Uterus (tissue), 3 donors: ENCODE measurements at regions not wholly inside any gene's neighbourhood (a gene's known extent, or its start where the extent isn't known, plus 50 kb on each side); places are given as distances from the start of the nearest gene placed in this dataset.

ENCODE experiments used
- DNase-seq, 2 donors: peaks; one replicate each; pipeline ENCODE4 v3.0.0-alpha.2; 2019 to 2020
- H3K27ac ChIP-seq, 2 donors: fragments of 200-600 bp; sonication (generic); 1 replicate in 1 of 2; 2 replicates in 1 of 2; pipeline ENCODE4 v1.5.1; 2016 to 2018
- H3K27me3 ChIP-seq, 2 donors: fragments of 200-600 bp; sonication (generic); one replicate each; pipeline ENCODE4 v1.5.1; 2018 to 2019; ENCODE audit warnings: control low read depth in 1 of 2
- H3K36me3 ChIP-seq, 2 donors: fragments of 200-600 bp; sonication (generic); one replicate each; pipeline ENCODE4 v1.5.1; 2019; ENCODE audit warnings: control low read depth in 1 of 2
- H3K4me1 ChIP-seq, 2 donors: fragments of 200-600 bp; sonication (generic); one replicate each; pipeline ENCODE4 v1.5.1; 2018 to 2019; ENCODE audit warnings: control low read depth in 1 of 2
- H3K4me3 ChIP-seq, 2 donors: fragments of 200-600 bp; sonication (generic); 1 replicate in 1 of 2; 2 replicates in 1 of 2; pipeline ENCODE4 v1.5.1; 2018 to 2019; ENCODE audit warnings: mild to moderate bottlenecking in 1 of 2
- H3K9me3 ChIP-seq, 2 donors: fragments of 200-600 bp; sonication (generic); one replicate each; pipeline ENCODE4 v1.5.1; 2019; ENCODE audit warnings: control low read depth in 1 of 2
- POLR2A ChIP-seq, 2 donors: fragments of 450-650 bp; IDR thresholded peaks; one replicate each; pipeline ENCODE4 v1.6.1; 2016; ENCODE audit warnings: antibody characterized with exemption in 2 of 2, mild to moderate bottlenecking in 1 of 2, moderate library complexity in 1 of 2
- intact Hi-C: fragments of 100-400 bp; cut with DNase I; formaldehyde crosslinking; loops from one replicate; pipeline ENCODE4 v1.15.1; 2023; ENCODE audit warnings: low total_unique reads
- TF ChIP-seq, protein P1 (sequence below), 4 experiments: fragments of 200-600 bp in 2 of 4; fragments of 450-650 bp in 2 of 4; sonication (generic) in 2 of 4; IDR thresholded peaks; one replicate each; pipeline ENCODE4 v1.5.1; 2016 to 2019; ENCODE audit warnings: antibody characterized with exemption in 4 of 4, mild to moderate bottlenecking in 2 of 4, moderate library complexity in 1 of 4
- donor health status: DM: yes; HTN: yes; CAD: no.

DNA sequence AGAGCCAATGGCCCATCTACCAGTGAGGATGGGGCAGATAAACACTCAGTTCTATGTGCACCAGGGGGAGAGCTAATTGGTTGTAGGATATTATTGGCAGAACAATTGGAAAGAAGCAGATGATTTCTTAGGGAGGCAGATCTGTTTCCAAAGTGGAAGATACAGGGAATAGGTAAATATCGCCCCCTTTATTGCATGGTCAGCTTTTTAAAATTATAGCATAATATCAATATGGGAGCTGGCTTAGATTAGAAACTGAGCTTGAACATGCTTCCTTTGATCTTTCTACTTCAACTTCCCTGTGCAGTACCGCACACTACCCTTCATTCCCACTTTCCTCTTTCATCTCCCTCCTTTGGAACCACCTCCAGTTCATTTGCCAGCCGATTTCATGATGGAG is 64.0 kb upstream of the PLXNA2 start:
- DNase-seq: no peak

DNA sequence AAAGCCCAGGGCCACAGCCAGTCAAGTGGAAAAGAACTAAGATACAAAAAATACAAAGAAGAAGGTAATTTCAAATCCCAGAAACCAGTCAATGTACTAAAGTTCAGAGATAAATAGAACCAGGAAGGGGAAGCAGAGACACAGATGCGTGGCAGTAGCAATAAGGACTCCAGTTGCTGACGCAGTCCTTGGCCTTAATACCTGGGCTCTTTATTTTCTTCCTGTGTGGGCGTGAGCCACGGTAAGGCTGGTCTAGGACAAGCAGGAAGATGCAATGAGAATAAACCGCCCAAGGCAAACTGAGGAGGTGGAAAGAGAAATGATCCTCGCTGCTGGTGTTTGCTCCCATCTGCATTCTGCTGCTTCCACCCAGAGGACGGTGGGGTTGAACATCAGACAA is 65.6 kb upstream of the PLXNA2 start:
- Histone ChIP-seq H3K4me1 (no peaks in the 10 kb centered on the region), H3K27ac (no peak overlapping the region), H3K9me3 (no peaks in the 10 kb centered on the region), H3K36me3 (no peaks in the 10 kb centered on the region), H3K4me3 (no peak overlapping the region), H3K27me3 (no peaks in the 10 kb centered on the region)
- intact Hi-C loops: no loop called here
- DNase-seq: no peak
- TF ChIP-seq, protein P1, sequence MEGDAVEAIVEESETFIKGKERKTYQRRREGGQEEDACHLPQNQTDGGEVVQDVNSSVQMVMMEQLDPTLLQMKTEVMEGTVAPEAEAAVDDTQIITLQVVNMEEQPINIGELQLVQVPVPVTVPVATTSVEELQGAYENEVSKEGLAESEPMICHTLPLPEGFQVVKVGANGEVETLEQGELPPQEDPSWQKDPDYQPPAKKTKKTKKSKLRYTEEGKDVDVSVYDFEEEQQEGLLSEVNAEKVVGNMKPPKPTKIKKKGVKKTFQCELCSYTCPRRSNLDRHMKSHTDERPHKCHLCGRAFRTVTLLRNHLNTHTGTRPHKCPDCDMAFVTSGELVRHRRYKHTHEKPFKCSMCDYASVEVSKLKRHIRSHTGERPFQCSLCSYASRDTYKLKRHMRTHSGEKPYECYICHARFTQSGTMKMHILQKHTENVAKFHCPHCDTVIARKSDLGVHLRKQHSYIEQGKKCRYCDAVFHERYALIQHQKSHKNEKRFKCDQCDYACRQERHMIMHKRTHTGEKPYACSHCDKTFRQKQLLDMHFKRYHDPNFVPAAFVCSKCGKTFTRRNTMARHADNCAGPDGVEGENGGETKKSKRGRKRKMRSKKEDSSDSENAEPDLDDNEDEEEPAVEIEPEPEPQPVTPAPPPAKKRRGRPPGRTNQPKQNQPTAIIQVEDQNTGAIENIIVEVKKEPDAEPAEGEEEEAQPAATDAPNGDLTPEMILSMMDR (IDR thresholded peaks at IDR 0.05): no peak
- TF ChIP-seq POLR2A (IDR thresholded peaks at IDR 0.05): no peak

More for the DNA sequence above, 64.0 kb upstream of the PLXNA2 start:
- Histone ChIP-seq H3K27me3 (no peaks in the 10 kb centered on the region), H3K27ac (no peak overlapping the region), H3K36me3 (no peaks in the 10 kb centered on the region), H3K9me3 (no peaks in the 10 kb centered on the region), H3K4me1 (no peaks in the 10 kb centered on the region), H3K4me3 (no peak overlapping the region)
- intact Hi-C loops: no loop called here
- TF ChIP-seq POLR2A (IDR thresholded peaks at IDR 0.05): no peak
- TF ChIP-seq, protein P1 (IDR thresholded peaks at IDR 0.05): no peak

DNA sequence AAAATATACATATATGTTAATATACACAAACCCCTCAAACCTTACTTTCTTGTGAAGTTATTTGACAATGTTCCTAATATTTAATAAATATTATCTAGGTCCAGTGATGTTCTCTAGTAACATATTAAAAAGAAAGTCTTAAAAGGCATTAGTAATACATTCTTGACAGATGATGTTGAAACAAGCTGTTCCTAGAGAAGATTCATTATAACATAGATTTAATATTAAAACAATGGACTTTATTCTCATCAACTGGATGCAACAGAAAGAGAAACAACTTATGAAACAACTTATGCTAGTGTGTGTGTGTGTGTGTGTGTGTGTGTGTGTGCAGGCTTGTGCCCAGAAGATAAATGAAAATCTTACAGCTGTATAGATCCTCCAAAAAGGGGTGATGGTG is 68.5 kb upstream of the PLXNA2 start:
- no peak for DNase-seq
- Histone ChIP-seq H3K27ac (no peak overlapping the region), H3K9me3 (no peaks in the 10 kb centered on the region), H3K36me3 (no peaks in the 10 kb centered on the region), H3K4me1 (no peaks in the 10 kb centered on the region), H3K27me3 (no peaks in the 10 kb centered on the region), H3K4me3 (no peak overlapping the region)
- intact Hi-C loops: no loop called here
- TF ChIP-seq, protein P1 (IDR thresholded peaks at IDR 0.05): no peak
- no peak for TF ChIP-seq POLR2A (IDR thresholded peaks at IDR 0.05)

DNA sequence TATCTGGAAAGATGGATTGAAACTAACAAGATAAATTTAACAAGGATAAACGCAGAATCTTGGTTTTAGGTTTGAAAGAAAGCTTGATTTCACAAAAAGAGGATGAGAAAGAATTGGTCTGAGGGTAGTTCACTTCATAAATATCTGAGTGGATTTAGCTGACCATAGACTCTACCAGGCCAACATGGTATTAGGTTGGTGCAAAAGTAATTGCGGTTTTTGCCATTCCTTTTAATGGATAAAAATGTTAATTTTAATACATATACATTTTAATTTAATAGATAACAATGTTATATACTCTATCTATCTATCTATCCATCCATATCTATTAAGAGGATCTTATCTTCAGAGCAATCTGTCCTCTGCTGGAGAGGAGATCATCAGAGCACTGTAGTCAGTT is 70.2 kb upstream of the PLXNA2 start:
- no peak overlapping the region for H3K27ac ChIP-seq
- TF ChIP-seq, protein P1 (IDR thresholded peaks at IDR 0.05): no peak
- TF ChIP-seq POLR2A (IDR thresholded peaks at IDR 0.05): no peak
- H3K9me3 ChIP-seq: no peaks in the 10 kb centered on the region
- H3K4me1 ChIP-seq: no peaks in the 10 kb centered on the region
- DNase-seq: no peak
- intact Hi-C loops: no loop called here
- H3K27me3 ChIP-seq: no peaks in the 10 kb centered on the region
- no peak overlapping the region for H3K4me3 ChIP-seq
- no peaks in the 10 kb centered on the region for H3K36me3 ChIP-seq

DNA sequence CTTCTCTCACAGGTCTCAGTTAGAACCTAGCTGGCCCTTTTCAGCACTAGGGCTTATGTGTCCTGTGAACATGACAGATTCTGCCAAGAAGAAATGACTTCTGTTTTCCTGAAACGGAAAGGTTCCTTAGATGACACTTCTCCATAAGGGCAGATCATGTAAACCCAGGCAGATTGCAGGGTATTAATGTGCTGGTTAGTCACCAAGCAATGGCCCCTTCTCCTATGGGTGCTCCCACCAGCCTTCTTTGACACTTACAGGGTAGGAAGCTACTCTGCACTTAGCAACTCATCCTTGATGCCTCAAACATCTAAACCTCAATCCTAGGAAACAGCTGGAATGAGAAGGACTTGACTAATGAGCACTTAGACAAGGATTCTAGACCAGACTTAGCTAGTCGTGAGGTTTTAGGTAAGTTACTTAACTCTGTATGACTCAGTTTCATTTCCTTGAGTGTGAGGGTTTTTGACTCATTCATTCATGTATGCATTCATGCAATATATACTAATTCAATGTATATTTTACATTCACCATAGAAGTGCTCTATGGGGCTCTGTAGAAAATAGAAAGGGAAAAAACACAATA is 74.1 kb upstream of the PLXNA2 start:
- Histone ChIP-seq H3K4me3 (no peak overlapping the region), H3K9me3 (no peaks in the 10 kb centered on the region), H3K27ac (no peak overlapping the region), H3K27me3 (no peaks in the 10 kb centered on the region), H3K4me1 (no peaks in the 10 kb centered on the region), H3K36me3 (no peaks in the 10 kb centered on the region)
- no peak for DNase-seq
- intact Hi-C loops: no loop called here
- no peak for TF ChIP-seq POLR2A (IDR thresholded peaks at IDR 0.05)
- TF ChIP-seq, protein P1 (IDR thresholded peaks at IDR 0.05): no peak
